Activated CD8-positive, alpha-beta memory T cell treated with anti-CD3 and anti-CD28 coated beads, Interleukin-2, amount 10 ng/mL, durations not matched to agents 7 days and 5 days (primary cell): ENCODE measurements at regions not wholly inside any gene's neighbourhood (a gene's known extent, or its start where the extent isn't known, plus 50 kb on each side); places are given as distances from the start of the nearest gene placed in this dataset.
"Not testable (repeated sequence)": the region's sequence is repeated elsewhere in the genome, so short reads cannot be mapped to it uniquely, and the experiment has no call there.

Experiments used
- ATAC-seq: fragments of 150-1000 bp; cut with Tn5 transposase; one replicate; pipeline ENCODE4 v1.10.0; 2021; ENCODE audit warnings: moderate library complexity
- CTCF ChIA-PET: fragments of 350-600 bp; sonication (Branson Sonifier 250); formaldehyde crosslinking; loops from one replicate; lab custom pipeline; 2021; ENCODE audit warnings: antibody characterized with exemption; lab: Charles Lee
- DNase-seq: peaks from one replicate; pipeline ENCODE4 v3.0.0-alpha.2; 2020
- H3K27ac Mint-ChIP-seq: one replicate; pipeline ENCODE4 v1.8.0; 2021; ENCODE audit warnings: mild to moderate bottlenecking, mixed read lengths
- H3K27me3 Mint-ChIP-seq: one replicate; pipeline ENCODE4 v1.8.0; 2021; ENCODE audit warnings: mixed read lengths
- H3K36me3 Mint-ChIP-seq: one replicate; pipeline ENCODE4 v1.8.0; 2021; ENCODE audit warnings: mild to moderate bottlenecking, mixed read lengths
- H3K4me1 Mint-ChIP-seq: one replicate; pipeline ENCODE4 v1.8.0; 2021; ENCODE audit warnings: mixed read lengths
- H3K4me3 Mint-ChIP-seq: one replicate; pipeline ENCODE4 v1.8.0; 2021; ENCODE audit warnings: mild to moderate bottlenecking, moderate library complexity, mixed read lengths
- H3K9me3 Mint-ChIP-seq: one replicate; pipeline ENCODE4 v1.8.0; 2022; ENCODE audit warnings: low read depth, mixed read lengths

DNA sequence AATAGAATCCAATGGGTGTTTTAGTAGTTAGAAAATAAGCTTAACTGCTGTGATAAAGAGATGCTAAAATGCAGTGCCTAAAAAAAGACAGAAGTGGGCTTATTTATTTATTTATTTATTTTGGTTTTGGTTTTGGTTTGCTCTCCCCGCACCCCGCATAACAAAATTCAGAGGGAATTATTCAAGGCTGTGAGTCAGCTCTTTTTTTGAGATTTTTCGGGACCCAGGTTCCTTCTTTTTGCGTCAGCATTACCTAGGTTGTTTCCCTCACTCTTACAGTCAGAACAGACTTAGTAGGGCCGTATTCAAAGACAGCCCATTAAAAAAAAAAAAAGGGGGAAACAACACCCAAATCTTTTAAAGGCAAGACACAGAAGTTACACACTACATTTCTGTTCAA, 1495.5 kb upstream of the ADGRL3 start:
- Mint-ChIP-seq H3K4me1 (no peaks in the 10 kb centered on the region), H3K4me3 (no peak overlapping the region), H3K27me3 (no peaks in the 10 kb centered on the region), H3K27ac (no peak overlapping the region), H3K36me3 (no peaks in the 10 kb centered on the region), H3K9me3 (peaks cover 6% of the 10 kb centered on the region)
- no peak for ATAC-seq
- no peak for DNase-seq
- CTCF ChIA-PET = no interaction called here

DNA sequence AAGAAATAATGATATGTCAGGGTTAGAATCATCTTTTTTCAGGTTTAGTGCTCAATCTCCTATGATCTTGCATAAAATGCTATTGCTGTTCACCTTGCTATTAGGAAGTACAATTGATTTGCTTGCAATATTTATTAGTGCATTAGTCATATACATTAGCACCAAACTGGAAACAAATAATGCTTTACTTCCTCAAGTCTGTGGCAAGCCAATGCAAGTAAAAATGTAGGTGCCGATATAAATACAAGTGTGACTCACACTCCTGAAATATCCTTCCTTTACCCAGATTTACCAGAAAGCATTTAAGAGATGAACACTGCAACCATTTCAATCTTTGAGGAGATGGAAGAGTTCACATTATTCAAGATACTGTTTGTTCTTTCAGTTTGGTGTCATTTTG, 1487.7 kb upstream of the ADGRL3 start:
- Mint-ChIP-seq H3K27ac (no peak overlapping the region), H3K4me1 (no peaks in the 10 kb centered on the region), H3K36me3 (no peaks in the 10 kb centered on the region), H3K9me3 (peaks cover 9% of the 10 kb centered on the region), H3K27me3 (no peaks in the 10 kb centered on the region), H3K4me3 (no peak overlapping the region)
- ATAC-seq (no peak), DNase-seq (no peak)
- CTCF ChIA-PET = no interaction called here

DNA sequence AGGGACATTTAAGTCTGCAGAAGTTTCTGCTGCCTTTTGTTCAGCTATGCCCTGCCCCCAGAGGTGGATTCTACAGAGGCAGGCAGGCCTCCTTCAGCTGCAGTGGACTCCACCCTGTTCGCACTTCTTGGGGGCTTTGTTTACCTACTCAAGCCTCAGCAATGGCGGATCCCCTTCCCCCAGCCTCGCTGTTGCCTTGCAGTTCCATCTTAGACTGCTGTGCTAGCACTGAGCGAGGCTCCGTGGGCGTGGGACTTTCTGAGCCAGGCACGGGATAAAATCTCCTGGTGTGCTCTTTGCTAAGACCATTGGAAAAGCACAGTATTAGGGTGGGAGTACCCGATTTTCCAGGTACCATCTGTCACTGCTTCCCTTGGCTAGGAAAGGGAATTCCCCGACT, 1475.8 kb upstream of the ADGRL3 start:
- H3K36me3 Mint-ChIP-seq, ATAC-seq, H3K4me3 Mint-ChIP-seq, H3K4me1 Mint-ChIP-seq, H3K27me3 Mint-ChIP-seq, DNase-seq, H3K27ac Mint-ChIP-seq, CTCF ChIA-PET: not testable (repeated sequence)
- peaks cover 16% of the 10 kb centered on the region for H3K9me3 Mint-ChIP-seq

DNA sequence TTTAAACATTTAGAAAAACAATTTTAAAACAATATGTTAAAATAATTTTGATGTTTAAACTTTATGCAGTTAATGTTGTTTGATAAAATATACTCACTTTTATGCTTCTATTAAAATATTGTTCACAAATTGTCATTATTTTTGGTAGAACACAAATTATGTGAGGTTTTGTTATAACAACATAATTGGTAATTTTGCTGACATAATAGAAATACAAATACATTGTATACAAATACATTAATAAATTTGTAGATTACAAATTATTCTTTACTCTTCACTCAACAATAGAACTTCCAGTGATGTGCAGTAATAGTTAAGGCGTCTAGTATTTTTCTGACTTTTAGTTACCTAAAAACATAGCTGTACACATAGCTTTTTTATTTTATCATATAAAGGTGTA, 1472.4 kb upstream of the ADGRL3 start:
- no peaks in the 10 kb centered on the region for H3K27me3 Mint-ChIP-seq
- ATAC-seq (no peak), DNase-seq (no peak)
- H3K4me1 Mint-ChIP-seq = no peaks in the 10 kb centered on the region
- no peak overlapping the region for H3K27ac Mint-ChIP-seq
- CTCF ChIA-PET = no interaction called here
- H3K4me3 Mint-ChIP-seq = no peak overlapping the region
- H3K9me3 Mint-ChIP-seq = peaks cover 15% of the 10 kb centered on the region
- no peaks in the 10 kb centered on the region for H3K36me3 Mint-ChIP-seq

DNA sequence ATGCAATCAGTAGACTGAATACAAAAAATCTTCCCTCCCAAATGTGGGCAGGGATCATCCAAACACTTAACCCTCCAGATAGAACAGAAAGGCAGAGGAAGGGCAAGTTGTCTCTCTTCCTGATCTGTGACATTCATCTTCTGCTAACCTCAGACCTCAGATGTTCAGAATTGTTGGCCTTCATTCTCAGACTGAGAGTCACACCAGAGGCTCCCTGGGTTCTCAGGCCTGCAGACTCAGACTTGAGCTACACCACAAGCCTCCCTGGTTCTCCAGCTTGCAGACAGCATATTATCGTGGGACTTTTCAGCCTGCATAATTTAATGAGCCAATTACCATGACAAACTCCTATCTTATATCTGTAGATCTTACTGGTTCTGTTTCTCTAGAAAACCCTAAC, 1471.6 kb upstream of the ADGRL3 start:
- no peak for DNase-seq
- H3K36me3 Mint-ChIP-seq = no peaks in the 10 kb centered on the region
- H3K9me3 Mint-ChIP-seq = peaks cover 10% of the 10 kb centered on the region
- CTCF ChIA-PET = no interaction called here
- H3K27me3 Mint-ChIP-seq = no peaks in the 10 kb centered on the region
- H3K4me3 Mint-ChIP-seq = no peak overlapping the region
- H3K27ac Mint-ChIP-seq = no peak overlapping the region
- H3K4me1 Mint-ChIP-seq = no peaks in the 10 kb centered on the region
- ATAC-seq = no peak

DNA sequence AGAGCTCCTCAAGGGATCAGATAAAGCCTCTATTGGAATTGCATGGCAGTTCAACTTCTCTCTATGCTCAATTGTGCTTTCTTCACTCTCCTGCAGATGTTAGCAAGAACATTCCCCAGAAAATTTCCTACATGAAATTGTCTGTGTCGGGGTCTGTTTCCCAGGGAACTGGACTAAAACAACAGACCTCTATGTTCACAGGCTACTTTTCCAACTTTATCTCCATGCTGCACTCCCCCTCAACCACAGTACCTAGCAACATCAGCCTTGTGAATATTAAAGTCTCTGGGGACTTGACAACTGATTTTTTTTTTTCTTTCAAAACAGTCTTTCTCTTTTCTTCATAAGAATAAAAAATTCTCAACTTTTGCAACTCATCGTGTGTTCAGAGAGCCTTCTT, 1470.8 kb upstream of the ADGRL3 start:
- H3K4me1 Mint-ChIP-seq = no peaks in the 10 kb centered on the region
- ATAC-seq = no peak
- no peak overlapping the region for H3K27ac Mint-ChIP-seq
- H3K9me3 Mint-ChIP-seq = peaks cover 10% of the 10 kb centered on the region
- DNase-seq = no peak
- H3K27me3 Mint-ChIP-seq = no peaks in the 10 kb centered on the region
- no peaks in the 10 kb centered on the region for H3K36me3 Mint-ChIP-seq
- no peak overlapping the region for H3K4me3 Mint-ChIP-seq
- CTCF ChIA-PET = no interaction called here

DNA sequence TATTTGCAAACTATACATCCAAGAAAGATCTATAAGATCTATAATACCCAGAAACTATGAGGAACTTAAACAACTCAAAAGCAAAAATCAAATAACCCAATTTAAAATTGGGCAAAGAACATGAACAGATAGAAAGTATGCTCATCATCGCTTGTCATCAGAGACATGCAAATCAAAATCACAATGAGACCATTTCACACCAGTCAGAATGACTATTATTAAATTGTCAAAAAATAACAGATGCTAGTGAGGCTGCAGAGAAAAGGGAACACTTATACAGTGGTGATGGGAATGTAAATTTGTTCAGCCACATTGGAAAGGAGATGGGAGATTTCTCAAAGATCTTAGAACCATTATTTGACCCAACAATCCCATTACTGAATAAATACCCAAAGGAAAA, 1451.7 kb upstream of the ADGRL3 start:
- DNase-seq (no peak), ATAC-seq (no peak)
- CTCF ChIA-PET = no interaction called here
- H3K27ac Mint-ChIP-seq = no peak overlapping the region
- no peaks in the 10 kb centered on the region for H3K36me3 Mint-ChIP-seq
- H3K27me3 Mint-ChIP-seq = no peaks in the 10 kb centered on the region
- peaks cover 2% of the 10 kb centered on the region for H3K9me3 Mint-ChIP-seq
- H3K4me3 Mint-ChIP-seq = no peak overlapping the region
- no peaks in the 10 kb centered on the region for H3K4me1 Mint-ChIP-seq

DNA sequence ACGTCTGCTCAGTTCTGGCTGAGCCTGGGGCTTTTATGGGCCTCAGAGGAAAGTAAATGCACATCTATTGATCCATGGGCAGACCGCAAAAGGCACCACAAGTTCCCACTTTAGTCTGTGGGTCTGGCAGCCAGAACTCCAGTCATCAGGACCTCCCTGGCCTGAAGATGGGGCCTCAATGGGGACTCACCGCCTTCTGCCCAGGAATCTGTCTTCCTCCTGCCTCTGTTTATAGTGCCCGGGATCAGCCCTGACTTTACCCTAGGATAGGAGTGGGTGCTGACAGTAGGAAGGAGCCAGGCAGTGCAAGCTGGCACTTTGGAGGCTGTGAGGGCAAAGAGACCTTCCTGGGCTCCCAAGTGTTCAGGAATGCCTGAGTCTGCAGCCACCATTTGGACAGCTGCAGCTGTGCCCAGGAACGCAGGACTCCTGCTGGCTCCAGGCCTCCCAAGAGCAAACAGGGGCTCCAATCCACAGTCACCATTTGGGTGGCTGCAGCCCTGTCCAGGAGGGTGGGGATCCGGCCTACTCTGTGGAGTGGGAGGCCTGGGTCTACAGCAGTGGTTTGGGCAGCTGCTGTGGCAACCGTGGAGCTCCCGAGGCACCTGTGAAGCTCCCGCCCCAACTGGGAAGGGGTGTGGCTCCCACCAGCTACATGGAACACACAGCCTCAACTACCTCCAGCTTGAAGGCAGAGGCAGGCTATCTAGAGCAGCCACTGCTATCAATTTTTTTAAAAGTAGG, 1440.9 kb upstream of the ADGRL3 start:
- CTCF ChIA-PET = no interaction called here
- ATAC-seq (no peak), DNase-seq (no peak)
- Mint-ChIP-seq H3K4me3 (no peak overlapping the region), H3K27ac (no peak overlapping the region), H3K9me3 (peaks cover 6% of the 10 kb centered on the region), H3K36me3 (peaks cover 2% of the 10 kb centered on the region), H3K27me3 (no peaks in the 10 kb centered on the region), H3K4me1 (no peaks in the 10 kb centered on the region)

DNA sequence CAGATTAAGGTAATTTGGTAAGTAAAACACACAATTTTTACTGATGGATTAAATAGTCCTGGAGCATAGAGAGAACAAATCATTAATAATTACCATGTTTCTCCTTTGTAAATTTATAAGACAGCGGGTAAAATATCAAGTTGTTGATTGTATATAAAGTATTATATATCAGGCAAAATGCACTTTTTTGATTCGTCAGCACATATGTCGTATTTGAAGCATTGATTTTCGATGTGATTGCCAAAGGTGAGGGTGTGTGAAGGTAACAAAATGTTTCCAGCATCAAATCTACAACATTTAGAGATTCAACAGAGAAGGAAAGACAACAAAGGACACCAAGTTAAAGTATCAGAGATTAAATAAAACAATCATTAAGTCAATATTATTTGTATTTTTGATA, 1437.8 kb upstream of the ADGRL3 start:
- H3K4me1 Mint-ChIP-seq = no peaks in the 10 kb centered on the region
- no peak overlapping the region for H3K4me3 Mint-ChIP-seq
- CTCF ChIA-PET = no interaction called here
- H3K27ac Mint-ChIP-seq = no peak overlapping the region
- H3K27me3 Mint-ChIP-seq = no peaks in the 10 kb centered on the region
- H3K9me3 Mint-ChIP-seq = peaks cover 5% of the 10 kb centered on the region
- no peak for DNase-seq
- ATAC-seq = no peak
- H3K36me3 Mint-ChIP-seq = no peaks in the 10 kb centered on the region

DNA sequence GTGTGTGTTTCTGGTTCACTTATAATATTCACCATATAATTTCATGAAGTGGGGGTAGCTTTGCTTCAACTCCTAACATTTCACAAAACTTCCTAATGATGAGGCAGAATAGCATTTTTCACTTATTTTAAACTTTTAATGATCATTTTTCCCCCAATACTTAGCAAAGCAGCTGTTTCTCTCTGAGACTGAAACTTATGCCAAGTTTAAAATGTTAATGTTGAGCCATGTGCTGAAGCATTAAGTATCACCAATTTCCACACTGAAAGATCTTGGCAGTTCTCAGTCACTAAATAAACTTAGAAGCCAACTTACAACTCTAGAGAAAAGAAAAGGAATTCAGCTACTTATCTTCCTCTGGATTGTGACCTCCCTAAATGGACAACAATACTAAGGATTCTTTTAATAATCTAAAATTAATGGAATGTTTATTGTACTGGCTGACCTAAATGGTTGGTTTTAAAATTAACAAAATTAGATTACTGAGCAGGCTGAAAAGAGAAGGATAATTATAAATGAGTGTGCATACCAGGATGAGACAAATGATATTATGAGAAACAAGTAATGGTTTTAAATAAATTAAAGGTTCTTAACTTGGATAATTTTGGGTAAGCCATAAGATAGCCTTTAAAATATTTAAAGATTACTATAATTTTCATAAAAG, 1429.4 kb upstream of the ADGRL3 start:
- Mint-ChIP-seq H3K4me1 (no peaks in the 10 kb centered on the region), H3K36me3 (no peaks in the 10 kb centered on the region), H3K4me3 (no peak overlapping the region), H3K27ac (no peak overlapping the region), H3K9me3 (peaks cover 5% of the 10 kb centered on the region), H3K27me3 (no peaks in the 10 kb centered on the region)
- ATAC-seq = no peak
- DNase-seq = no peak
- CTCF ChIA-PET = no interaction called here

DNA sequence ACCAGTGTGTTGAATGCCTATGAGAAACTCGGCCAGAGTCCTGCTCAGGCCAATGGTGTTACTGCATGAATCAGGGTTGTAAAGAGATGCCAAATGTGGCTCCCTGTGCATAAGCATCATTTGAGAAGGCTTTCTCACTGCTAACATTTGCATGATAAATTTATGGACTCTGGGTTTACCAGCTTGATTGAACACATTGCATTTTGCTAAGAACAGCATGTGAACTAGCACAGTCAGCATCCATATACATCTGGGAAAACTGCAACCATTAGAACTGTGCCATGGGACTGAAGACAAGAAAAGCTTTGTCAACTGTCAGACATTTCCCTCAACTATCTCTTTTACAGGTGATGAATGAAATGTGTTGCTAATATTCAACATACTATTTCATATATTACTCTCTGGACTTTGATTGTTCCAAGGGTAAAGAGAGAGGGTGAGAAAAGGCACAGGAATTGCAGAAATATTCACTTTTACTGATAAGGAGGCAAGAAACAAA, 1427.4 kb upstream of the ADGRL3 start:
- Mint-ChIP-seq H3K36me3 (no peaks in the 10 kb centered on the region), H3K9me3 (peaks cover 4% of the 10 kb centered on the region), H3K4me3 (no peak overlapping the region), H3K4me1 (no peaks in the 10 kb centered on the region), H3K27ac (no peak overlapping the region), H3K27me3 (no peaks in the 10 kb centered on the region)
- no peak for DNase-seq
- CTCF ChIA-PET = no interaction called here
- ATAC-seq = no peak

DNA sequence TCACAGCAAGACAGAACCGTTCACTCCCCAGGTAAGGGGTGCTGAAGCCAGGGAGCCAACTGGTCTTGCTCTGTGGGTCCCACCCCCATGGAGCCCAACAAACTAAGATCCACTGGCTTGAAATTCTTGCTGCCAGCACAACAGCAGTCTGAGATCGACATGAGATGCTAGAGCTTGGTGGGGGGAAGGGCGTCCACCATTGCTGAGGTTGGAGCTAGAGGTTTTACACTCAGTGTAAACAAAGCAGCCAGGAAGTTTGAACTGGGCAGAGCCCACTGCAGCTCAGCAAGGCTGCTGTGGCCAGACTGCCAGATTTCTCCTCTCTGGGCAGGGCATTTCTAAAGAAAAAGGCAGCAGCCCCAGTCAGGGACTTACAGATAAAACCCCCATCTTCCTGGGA, 1419.9 kb upstream of the ADGRL3 start:
- H3K27ac Mint-ChIP-seq, DNase-seq, CTCF ChIA-PET, H3K4me1 Mint-ChIP-seq, H3K4me3 Mint-ChIP-seq, ATAC-seq, H3K36me3 Mint-ChIP-seq, H3K27me3 Mint-ChIP-seq: not testable (repeated sequence)
- H3K9me3 Mint-ChIP-seq = peaks cover 13% of the 10 kb centered on the region

DNA sequence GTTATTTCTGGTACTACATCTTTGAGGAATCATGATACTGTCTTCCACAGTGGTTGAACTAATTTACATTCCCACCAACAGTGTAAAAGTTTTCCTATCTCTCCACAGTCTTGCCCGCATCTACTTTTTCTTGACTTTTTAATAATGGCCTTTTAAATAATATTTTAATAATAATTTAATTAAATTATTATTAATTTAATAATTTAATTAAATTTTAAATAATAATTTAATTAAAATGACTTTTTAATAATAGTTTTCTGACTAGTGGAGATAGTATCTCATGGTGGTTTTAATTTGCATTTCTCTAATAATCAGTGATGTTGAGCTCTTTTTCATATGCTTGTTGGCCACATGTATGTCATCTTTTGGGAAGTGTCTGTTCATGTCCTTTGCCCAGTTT, 1395.0 kb upstream of the ADGRL3 start:
- Mint-ChIP-seq H3K4me3 (no peak overlapping the region), H3K27me3 (no peaks in the 10 kb centered on the region), H3K4me1 (no peaks in the 10 kb centered on the region), H3K27ac (no peak overlapping the region), H3K36me3 (no peaks in the 10 kb centered on the region), H3K9me3 (peaks cover 9% of the 10 kb centered on the region)
- CTCF ChIA-PET = no interaction called here
- ATAC-seq (no peak), DNase-seq (no peak)

DNA sequence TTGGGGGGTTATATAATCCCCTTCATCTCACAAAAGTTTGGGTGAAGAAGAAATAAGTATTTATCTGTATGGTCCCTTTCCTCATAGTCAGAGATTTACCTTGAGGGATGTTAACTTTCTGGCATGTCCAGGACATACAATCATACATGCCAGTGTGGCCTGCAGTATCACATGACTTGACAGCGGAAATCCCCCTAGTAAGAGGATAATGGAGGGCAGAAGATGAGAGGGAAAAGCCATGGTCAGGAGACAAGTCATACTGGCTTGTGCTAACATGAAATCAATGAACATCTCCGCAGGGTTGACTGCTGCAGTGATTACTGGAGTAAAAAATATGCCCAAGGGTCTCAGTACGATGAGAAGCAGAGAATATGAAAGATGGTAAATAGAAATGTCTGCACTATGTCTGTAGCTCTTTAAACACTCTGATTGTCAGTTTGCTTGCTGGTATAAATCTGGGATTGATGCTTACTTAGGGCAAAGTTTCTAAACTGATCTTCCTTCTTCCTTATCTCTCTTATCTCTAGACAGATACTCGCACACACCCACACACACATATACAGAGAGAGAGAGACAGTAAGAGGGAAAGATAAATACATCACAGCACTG, 1385.6 kb upstream of the ADGRL3 start:
- no peak overlapping the region for H3K4me3 Mint-ChIP-seq
- H3K27me3 Mint-ChIP-seq = no peaks in the 10 kb centered on the region
- no peak for ATAC-seq
- H3K4me1 Mint-ChIP-seq = no peaks in the 10 kb centered on the region
- H3K36me3 Mint-ChIP-seq = no peaks in the 10 kb centered on the region
- H3K27ac Mint-ChIP-seq = no peak overlapping the region
- no peak for DNase-seq
- H3K9me3 Mint-ChIP-seq = peaks cover 5% of the 10 kb centered on the region
- CTCF ChIA-PET = no interaction called here
